Progenitor cell of endocrine pancreas (in vitro differentiated cells): ENCODE measurements at regions not wholly inside any gene's neighbourhood (a gene's known extent, or its start where the extent isn't known, plus 50 kb on each side); places are given as distances from the start of the nearest gene placed in this dataset.

ENCODE experiments used
- DNase-seq: peaks from one replicate; pipeline ENCODE4 v3.0.0; 2021; ENCODE audit warnings: low spot score; ENCODE audit not compliant: unreplicated experiment
- H3K27ac Mint-ChIP-seq: 2 replicates; pipeline ENCODE4 v1.8.0; 2021; ENCODE audit warnings: mild to moderate bottlenecking, moderate library complexity, mixed read lengths
- H3K27me3 Mint-ChIP-seq: 2 replicates; pipeline ENCODE4 v1.8.0; 2021; ENCODE audit warnings: mixed read lengths
- H3K36me3 Mint-ChIP-seq: 2 replicates; pipeline ENCODE4 v1.8.0; 2022; ENCODE audit warnings: mixed read lengths; ENCODE audit not compliant: insufficient read depth
- H3K4me1 Mint-ChIP-seq: 2 replicates; pipeline ENCODE4 v1.8.0; 2021; ENCODE audit warnings: low read depth, mixed read lengths
- H3K4me3 Mint-ChIP-seq: 2 replicates; pipeline ENCODE4 v1.8.0; 2021; ENCODE audit warnings: low read depth, mild to moderate bottlenecking, moderate library complexity, mixed read lengths
- H3K9me3 Mint-ChIP-seq: 2 replicates; pipeline ENCODE4 v1.8.0; 2021; ENCODE audit warnings: low read depth, mixed read lengths
- CTCF ChIP-seq: fragments of 200-600 bp; sonication (generic); IDR thresholded peaks from one replicate; pipeline ENCODE4 v1.5.0; 2021; ENCODE audit warnings: antibody characterized with exemption, mild to moderate bottlenecking; ENCODE audit not compliant: unreplicated experiment

- H3K9me3 Mint-ChIP-seq: peaks cover 8% of the 10 kb centered on the region
- peaks cover 34% of the 10 kb centered on the region for H3K4me1 Mint-ChIP-seq
- no peak for DNase-seq
- no peak overlapping the region for H3K4me3 Mint-ChIP-seq
- H3K27ac Mint-ChIP-seq: no peak overlapping the region
- H3K36me3 Mint-ChIP-seq: peaks cover 2% of the 10 kb centered on the region
- peaks cover 4% of the 10 kb centered on the region for H3K27me3 Mint-ChIP-seq
- no peak for TF ChIP-seq CTCF
Measured at GRCh38 chr6:167578371-167578901, 248.3 kb upstream of the AFDN start.

- H3K4me3 Mint-ChIP-seq: no peak overlapping the region
- H3K9me3 Mint-ChIP-seq: peaks cover 14% of the 10 kb centered on the region
- H3K27me3 Mint-ChIP-seq: no peaks in the 10 kb centered on the region
- H3K4me1 Mint-ChIP-seq: peaks cover 32% of the 10 kb centered on the region
- no peak overlapping the region for H3K27ac Mint-ChIP-seq
- H3K36me3 Mint-ChIP-seq: peaks cover 2% of the 10 kb centered on the region
- no peak for DNase-seq
- TF ChIP-seq CTCF: no peak
Measured at GRCh38 chr6:167579806-167580618, 246.7 kb upstream of the AFDN start.

- H3K27me3 Mint-ChIP-seq: no peaks in the 10 kb centered on the region
- no peak overlapping the region for H3K4me3 Mint-ChIP-seq
- no peak for TF ChIP-seq CTCF
- no peak for DNase-seq
- H3K27ac Mint-ChIP-seq: no peak overlapping the region
- peaks cover 32% of the 10 kb centered on the region for H3K4me1 Mint-ChIP-seq
- peaks cover 3% of the 10 kb centered on the region for H3K36me3 Mint-ChIP-seq
- peaks cover 19% of the 10 kb centered on the region for H3K9me3 Mint-ChIP-seq
Measured at GRCh38 chr6:167580619-167580911, 246.1 kb upstream of the AFDN start.

- Mint-ChIP-seq H3K27me3 (no peaks in the 10 kb centered on the region), H3K9me3 (peaks cover 30% of the 10 kb centered on the region), H3K27ac (no peak overlapping the region), H3K4me1 (peaks cover 29% of the 10 kb centered on the region), H3K4me3 (no peak overlapping the region), H3K36me3 (peaks cover 5% of the 10 kb centered on the region)
- no peak for TF ChIP-seq CTCF
- no peak for DNase-seq
Measured at GRCh38 chr6:167581637-167582036, 245.1 kb upstream of the AFDN start.

- H3K4me3 Mint-ChIP-seq: no peak overlapping the region
- no peak for DNase-seq
- no peaks in the 10 kb centered on the region for H3K27me3 Mint-ChIP-seq
- peaks cover 34% of the 10 kb centered on the region for H3K9me3 Mint-ChIP-seq
- no peak for TF ChIP-seq CTCF
- peaks cover 5% of the 10 kb centered on the region for H3K36me3 Mint-ChIP-seq
- H3K4me1 Mint-ChIP-seq: peaks cover 26% of the 10 kb centered on the region
- no peak overlapping the region for H3K27ac Mint-ChIP-seq
Measured at GRCh38 chr6:167583412-167583811, 243.3 kb upstream of the AFDN start.
